SK-N-SH treated with all-trans-retinoic acid at 6 μM for 48 hours (cell line): ENCODE measurements at regions not wholly inside any gene's neighbourhood (a gene's known extent, or its start where the extent isn't known, plus 50 kb on each side); places are given as distances from the start of the nearest gene placed in this dataset.

Experiments used
- ARNTL ChIP-seq: fragments of 450-650 bp; formaldehyde crosslinking; IDR thresholded peaks from 2 replicates; pipeline ENCODE4 v1.5.0; 2020; ENCODE audit warnings: low read depth, mild to moderate bottlenecking, moderate library complexity, borderline replicate concordance
- BACH2 ChIP-seq: fragments of 250-450 bp; sonication (Bioruptor Pico); IDR thresholded peaks from 2 replicates; pipeline ENCODE4 v1.9.0; 2021; ENCODE audit warnings: mild to moderate bottlenecking, borderline replicate concordance
- CREB5 ChIP-seq: fragments of 250-450 bp; sonication (Bioruptor Pico); IDR thresholded peaks from 2 replicates; pipeline ENCODE4 v1.5.1; 2020; ENCODE audit warnings: low read depth, mild to moderate bottlenecking, moderate library complexity
- PATZ1 ChIP-seq: fragments of 250-450 bp; sonication (Bioruptor Pico); IDR thresholded peaks from 2 replicates; pipeline ENCODE4 v1.8.0; 2020; ENCODE audit warnings: mild to moderate bottlenecking, moderate library complexity, borderline replicate concordance
- ZFP30 ChIP-seq: fragments of 450-650 bp; formaldehyde crosslinking; IDR thresholded peaks from 2 replicates; pipeline ENCODE4 v1.5.0; 2022; ENCODE audit warnings: mild to moderate bottlenecking, moderate library complexity
- ZNF70 ChIP-seq: fragments of 450-650 bp; formaldehyde crosslinking; IDR thresholded peaks from 2 replicates; pipeline ENCODE4 v1.5.0; 2020; ENCODE audit warnings: mild to moderate bottlenecking, moderate library complexity

- TF ChIP-seq ARNTL (no peak), ZNF70 (CRISPR knock-in tag) (no peak), ZFP30 (CRISPR knock-in tag) (no peak), PATZ1 (CRISPR knock-in tag) (no peak), BACH2 (CRISPR knock-in tag) (no peak), CREB5 (CRISPR knock-in tag) (no peak)
These were observed 137.1 kb upstream of the ERCC6L2 start for GRCh38 chr9:95738438-95738837.
